Endothelial cell of umbilical vein (primary cell): ENCODE measurements at regions not wholly inside any gene's neighbourhood (a gene's known extent, or its start where the extent isn't known, plus 50 kb on each side); places are given as distances from the start of the nearest gene placed in this dataset.

ENCODE experiments used
- CTCF ChIP-seq, 2 donors: IDR thresholded peaks; 1 replicate in 1 of 2; 2 replicates in 1 of 2; pipeline ENCODE4 v1.5.1; 2011; ENCODE audit warnings: low read length in 2 of 2, mild to moderate bottlenecking in 2 of 2, moderate library complexity in 2 of 2, control low read depth in 1 of 2, inconsistent platforms in 1 of 2, low read depth in 1 of 2; ENCODE audit not compliant: insufficient read depth in 1 of 2; ENCODE audit errors: extremely low read depth in 1 of 2
- POLR2A ChIP-seq: IDR thresholded peaks from 2 replicates; pipeline ENCODE4 v1.6.1; 2012; ENCODE audit warnings: low read depth, mild to moderate bottlenecking, control low read depth, low read length

- TF ChIP-seq POLR2A (no peak), CTCF (IDR thresholded peaks at IDR 0.05; ENCODE audit: extremely low read depth in 1 of 2, insufficient read depth in 1 of 2, low read depth in 1 of 2, low read length in 2 of 2) (no peak)
Measured at GRCh38 chrX:129092242-129092641, 431.0 kb downstream of the SMARCA1 start.
